WERI-Rb-1 (cell line): ENCODE measurements at regions not wholly inside any gene's neighbourhood (a gene's known extent, or its start where the extent isn't known, plus 50 kb on each side); places are given as distances from the start of the nearest gene placed in this dataset.

ENCODE experiments used
- DNase-seq: peaks from one replicate; pipeline ENCODE4 v3.0.0-alpha.2; 2020
- H3K27ac ChIP-seq: fragments of 250-450 bp; sonication (Bioruptor Pico); 2 replicates; pipeline ENCODE4 v1.5.1; 2020; ENCODE audit warnings: mild to moderate bottlenecking, moderate library complexity
- H3K27me3 ChIP-seq: fragments of 250-450 bp; sonication (Bioruptor Pico); 2 replicates; pipeline ENCODE4 v1.5.1; 2021; ENCODE audit warnings: mild to moderate bottlenecking, low read depth, moderate library complexity; ENCODE audit not compliant: insufficient read depth, severe bottlenecking
- H3K36me3 ChIP-seq: fragments of 250-450 bp; sonication (Bioruptor Pico); 2 replicates; pipeline ENCODE4 v1.5.1; 2020; ENCODE audit warnings: mild to moderate bottlenecking, moderate library complexity
- H3K4me3 ChIP-seq: 2 replicates; pipeline ENCODE4 v1.5.1; 2011; ENCODE audit warnings: low read depth, mild to moderate bottlenecking, control low read depth, low read length
- H3K9me3 ChIP-seq: fragments of 250-450 bp; sonication (Bioruptor Pico); 2 replicates; pipeline ENCODE4 v1.5.1; 2021; ENCODE audit warnings: mild to moderate bottlenecking, moderate library complexity; ENCODE audit not compliant: severe bottlenecking
- CTCF ChIP-seq: IDR thresholded peaks from 2 replicates; pipeline ENCODE4 v1.5.1; 2011; ENCODE audit warnings: low read depth, mild to moderate bottlenecking, control low read depth, inconsistent platforms, low read length

DNA sequence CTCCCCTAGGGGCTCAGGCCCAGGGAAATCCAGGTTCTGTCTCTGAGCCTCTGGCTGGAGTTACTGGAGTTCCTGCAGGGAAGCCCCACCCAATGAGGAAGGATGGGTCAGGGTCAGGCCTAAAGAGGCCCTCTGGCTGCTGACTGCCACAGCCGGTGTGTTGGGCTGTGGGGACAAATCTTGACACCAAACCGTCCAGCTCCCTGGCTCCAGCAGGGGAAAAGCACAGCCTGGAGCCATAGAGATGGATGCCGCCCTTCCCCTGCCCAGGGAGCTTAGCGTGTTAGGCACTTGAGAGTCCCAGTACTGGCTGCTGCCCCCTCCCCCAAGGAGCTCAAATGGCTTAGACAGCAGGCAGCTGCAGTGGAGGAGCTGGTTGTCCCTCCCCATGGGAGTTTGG lies 321.3 kb upstream of the LCORL start:
- DNase-seq = peak; percentile 18
- H3K36me3 ChIP-seq = no peaks in the 10 kb centered on the region
- H3K27me3 ChIP-seq = no peaks in the 10 kb centered on the region
- no peak overlapping the region for H3K27ac ChIP-seq
- no peak for TF ChIP-seq CTCF
- no peaks in the 10 kb centered on the region for H3K9me3 ChIP-seq
- no peak overlapping the region for H3K4me3 ChIP-seq

DNA sequence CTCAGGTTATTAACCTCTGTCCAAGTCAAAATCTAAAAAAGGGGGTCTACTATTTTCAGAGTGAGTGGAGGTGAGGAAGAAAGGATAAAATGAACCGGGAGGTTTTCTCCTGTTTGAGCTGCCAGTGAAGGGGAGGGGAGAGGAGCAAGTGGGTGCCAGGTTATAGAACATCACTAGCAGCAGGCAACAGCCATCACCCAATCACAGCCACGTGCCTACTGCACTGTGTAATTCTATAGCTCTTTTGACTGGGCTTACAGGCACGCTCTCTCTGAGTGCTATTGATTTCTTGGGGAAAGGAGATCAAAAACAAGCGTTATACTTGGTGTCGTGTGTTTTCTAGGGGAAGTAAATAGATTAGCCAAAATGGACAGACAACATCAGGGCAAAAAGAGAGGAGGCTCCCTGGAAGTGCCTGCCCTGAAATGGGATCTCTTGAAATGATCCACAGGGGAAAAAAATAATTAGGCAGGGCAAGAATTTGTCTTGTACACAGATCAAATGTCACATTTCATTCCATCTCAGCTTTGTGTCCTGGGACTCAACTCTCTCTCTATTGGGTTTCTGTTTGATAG lies 300.5 kb upstream of the LCORL start:
- H3K27ac ChIP-seq = no peak overlapping the region
- no peak for TF ChIP-seq CTCF
- peak; percentile 14 for DNase-seq
- no peaks in the 10 kb centered on the region for H3K9me3 ChIP-seq
- H3K27me3 ChIP-seq = no peaks in the 10 kb centered on the region
- H3K4me3 ChIP-seq = no peak overlapping the region
- H3K36me3 ChIP-seq = no peaks in the 10 kb centered on the region

DNA sequence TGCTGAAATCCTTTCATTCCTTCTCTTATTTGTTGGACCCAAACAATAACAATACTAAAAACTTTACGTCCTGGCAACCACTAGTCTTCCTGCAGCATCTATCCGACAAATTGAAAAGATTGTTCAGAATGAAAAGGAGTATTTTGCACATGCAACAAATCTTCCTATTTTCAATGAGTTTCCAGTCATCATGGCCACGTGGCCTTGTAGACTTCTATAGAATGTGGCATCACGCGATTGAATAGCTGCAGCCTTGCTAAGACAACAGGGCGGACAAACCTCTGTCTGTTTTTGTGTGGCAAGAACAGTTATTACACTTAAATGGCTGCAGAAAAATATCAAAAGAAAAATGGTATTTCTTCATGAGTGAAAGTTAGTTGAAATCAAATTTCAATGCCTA lies 297.9 kb upstream of the LCORL start:
- Histone ChIP-seq H3K4me3 (no peak overlapping the region), H3K27me3 (no peaks in the 10 kb centered on the region), H3K27ac (no peak overlapping the region), H3K9me3 (no peaks in the 10 kb centered on the region), H3K36me3 (no peaks in the 10 kb centered on the region)
- DNase-seq = no peak
- TF ChIP-seq CTCF = no peak

- Histone ChIP-seq H3K4me3 (no peak overlapping the region), H3K27ac (no peak overlapping the region), H3K27me3 (no peaks in the 10 kb centered on the region), H3K36me3 (no peaks in the 10 kb centered on the region), H3K9me3 (no peaks in the 10 kb centered on the region)
- no peak for DNase-seq
- TF ChIP-seq CTCF = no peak
Measured at GRCh38 chr4:18318682-18319388, 297.3 kb upstream of the LCORL start.

GRCh38 chr4:18314731-18315130 lies 293.2 kb upstream of the LCORL start:
- Histone ChIP-seq H3K27ac (no peak overlapping the region), H3K4me3 (no peak overlapping the region), H3K36me3 (no peaks in the 10 kb centered on the region), H3K9me3 (peaks cover 3% of the 10 kb centered on the region), H3K27me3 (no peaks in the 10 kb centered on the region)
- DNase-seq = no peak
- no peak for TF ChIP-seq CTCF

DNA sequence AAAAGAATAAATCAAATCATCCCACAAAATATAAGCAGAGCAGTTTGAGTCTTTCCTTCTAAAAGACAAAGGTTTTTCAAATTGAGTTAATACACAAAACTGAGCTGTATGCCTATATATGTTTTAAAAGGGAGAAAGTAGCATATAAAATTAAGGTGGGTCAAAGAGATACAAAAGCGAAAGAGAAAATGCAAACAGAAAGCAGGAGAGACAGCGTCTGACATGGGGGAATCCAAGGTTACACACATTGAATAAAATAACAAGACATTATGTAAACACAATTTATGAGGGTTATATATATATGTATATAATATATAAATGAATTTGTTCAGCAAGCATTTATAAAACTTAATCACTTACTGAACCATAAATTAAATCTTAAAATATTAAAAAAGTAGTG lies 276.1 kb upstream of the LCORL start:
- no peaks in the 10 kb centered on the region for H3K27me3 ChIP-seq
- H3K27ac ChIP-seq = no peak overlapping the region
- peaks cover 1% of the 10 kb centered on the region for H3K9me3 ChIP-seq
- no peak for DNase-seq
- TF ChIP-seq CTCF = no peak
- H3K36me3 ChIP-seq = no peaks in the 10 kb centered on the region
- H3K4me3 ChIP-seq = no peak overlapping the region
